Astrocyte (in vitro differentiated cells and primary cell): ENCODE measurements at regions not wholly inside any gene's neighbourhood (a gene's known extent, or its start where the extent isn't known, plus 50 kb on each side); places are given as distances from the start of the nearest gene placed in this dataset.

Experiments
- DNase-seq: peaks from one replicate; pipeline ENCODE4 v3.0.0-alpha.2; 2010; ENCODE audit warnings: low read depth
- FAIRE-seq: peaks from 2 replicates; lab custom pipeline; 2011; peaks lifted over from hg19 to GRCh38; lab: Jason Lieb, UNC
- H2AFZ ChIP-seq: 2 replicates; pipeline ENCODE4 v1.6.0; 2012; ENCODE audit warnings: low read depth, low read length, inconsistent platforms
- H3K27ac ChIP-seq: 2 replicates; pipeline ENCODE4 v1.5.1; 2011; ENCODE audit warnings: low read depth, low read length, inconsistent platforms
- H3K27me3 ChIP-seq: 2 replicates; pipeline ENCODE4 v1.6.0; 2011; ENCODE audit warnings: low read length, inconsistent platforms; ENCODE audit not compliant: insufficient read depth
- H3K36me3 ChIP-seq: 2 replicates; pipeline ENCODE4 v1.5.1; 2011; ENCODE audit warnings: low read length, inconsistent platforms; ENCODE audit not compliant: insufficient read depth
- H3K4me1 ChIP-seq: 2 replicates; pipeline ENCODE4 v1.5.1; 2011; ENCODE audit warnings: low read length, inconsistent platforms; ENCODE audit not compliant: insufficient read depth
- H3K4me2 ChIP-seq: 2 replicates; pipeline ENCODE4 v1.6.0; 2012; ENCODE audit warnings: low read length, inconsistent platforms
- H3K4me3 ChIP-seq: 2 replicates; pipeline ENCODE4 v1.5.1; 2011; ENCODE audit warnings: low read depth, mild to moderate bottlenecking, low read length, inconsistent platforms; ENCODE audit not compliant: insufficient read depth
- H3K79me2 ChIP-seq: 2 replicates; pipeline ENCODE4 v1.6.0; 2012; ENCODE audit warnings: mild to moderate bottlenecking, low read length, inconsistent platforms; ENCODE audit not compliant: insufficient read depth
- H3K9ac ChIP-seq: 2 replicates; pipeline ENCODE4 v1.6.0; 2012; ENCODE audit warnings: mild to moderate bottlenecking, low read length, inconsistent platforms
- H3K9me3 ChIP-seq: 2 replicates; pipeline ENCODE4 v1.5.1; 2012; ENCODE audit warnings: low read depth, mild to moderate bottlenecking, low read length, inconsistent platforms; ENCODE audit not compliant: insufficient read depth
- H4K20me1 ChIP-seq: 2 replicates; pipeline ENCODE4 v1.6.0; 2012; ENCODE audit warnings: low read length, inconsistent platforms; ENCODE audit not compliant: insufficient read depth
- H3K27ac Mint-ChIP-seq: one replicate; pipeline ENCODE4 v1.8.0; 2021; ENCODE audit warnings: mild to moderate bottlenecking, mixed read lengths; ENCODE audit not compliant: unreplicated experiment
- H3K27me3 Mint-ChIP-seq: one replicate; pipeline ENCODE4 v1.8.0; 2021; ENCODE audit warnings: low read depth, mixed read lengths; ENCODE audit not compliant: unreplicated experiment
- H3K36me3 Mint-ChIP-seq: one replicate; pipeline ENCODE4 v1.8.0; 2021; ENCODE audit warnings: low read depth, mixed read lengths; ENCODE audit not compliant: unreplicated experiment
- H3K4me1 Mint-ChIP-seq: one replicate; pipeline ENCODE4 v1.8.0; 2021; ENCODE audit warnings: low read depth, mixed read lengths; ENCODE audit not compliant: unreplicated experiment
- H3K4me3 Mint-ChIP-seq: one replicate; pipeline ENCODE4 v1.8.0; 2021; ENCODE audit warnings: mild to moderate bottlenecking, moderate library complexity, mixed read lengths; ENCODE audit not compliant: unreplicated experiment
- H3K9me3 Mint-ChIP-seq: one replicate; pipeline ENCODE4 v1.8.0; 2021; ENCODE audit warnings: mild to moderate bottlenecking, mixed read lengths; ENCODE audit not compliant: unreplicated experiment
- CTCF ChIP-seq: IDR thresholded peaks from 2 replicates; pipeline ENCODE4 v1.5.1; 2011; ENCODE audit warnings: low read depth, mild to moderate bottlenecking, inconsistent platforms, low read length, moderate library complexity; ENCODE audit not compliant: insufficient read depth
- EZH2 ChIP-seq: IDR thresholded peaks from 2 replicates; pipeline ENCODE4 v1.6.1; 2012; ENCODE audit warnings: mild to moderate bottlenecking, low read length, inconsistent platforms; ENCODE audit not compliant: insufficient read depth

DNA sequence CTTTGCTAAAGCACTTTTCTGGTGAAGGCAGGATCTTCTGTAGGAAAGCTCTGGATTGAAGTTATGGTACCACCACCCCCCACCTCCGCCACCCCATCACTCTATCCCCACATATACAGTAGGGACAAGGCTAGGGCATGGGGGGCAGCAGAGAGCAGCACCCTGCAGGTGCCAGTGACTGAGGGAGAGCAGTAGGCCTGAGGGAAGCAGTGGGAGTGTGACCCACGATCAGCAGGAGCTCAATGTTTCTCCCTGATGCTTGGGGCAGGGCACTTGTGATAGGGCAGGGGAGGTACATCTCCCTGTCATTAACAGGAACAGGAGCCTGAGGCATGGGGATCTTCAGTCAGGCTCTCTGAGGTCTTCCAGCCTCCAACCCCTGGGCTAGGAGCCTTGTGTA lies 121.6 kb downstream of the ZFP36L2 start:
- Histone ChIP-seq H3K27me3 (no peaks in the 10 kb centered on the region), H3K9ac (no peak overlapping the region), H3K4me1 (peaks cover 11% of the 10 kb centered on the region), H4K20me1 (no peaks in the 10 kb centered on the region), H3K4me2 (no peak overlapping the region), H3K79me2 (no peaks in the 10 kb centered on the region), H3K9me3 (no peaks in the 10 kb centered on the region), H2AFZ (no peak overlapping the region), H3K4me3 (no peak overlapping the region), H3K36me3 (no peaks in the 10 kb centered on the region), H3K27ac (no peak overlapping the region)
- no peak for DNase-seq
- no peak overlapping the region for H3K4me3 Mint-ChIP-seq
- H3K36me3 Mint-ChIP-seq: peaks cover 5% of the 10 kb centered on the region
- H3K4me1 Mint-ChIP-seq: peaks cover 23% of the 10 kb centered on the region
- peaks cover 2% of the 10 kb centered on the region for H3K27me3 Mint-ChIP-seq
- FAIRE-seq: no peak
- no peak for TF ChIP-seq EZH2
- TF ChIP-seq CTCF: no peak
- H3K27ac Mint-ChIP-seq: no peak overlapping the region
- peaks cover 16% of the 10 kb centered on the region for H3K9me3 Mint-ChIP-seq

- H3K27me3 ChIP-seq: no peaks in the 10 kb centered on the region
- Mint-ChIP-seq H3K36me3 (peaks cover 5% of the 10 kb centered on the region), H3K9me3 (peaks cover 22% of the 10 kb centered on the region), H3K4me3 (no peak overlapping the region), H3K27ac (no peak overlapping the region), H3K27me3 (peaks cover 2% of the 10 kb centered on the region), H3K4me1 (peaks cover 22% of the 10 kb centered on the region)
- H3K4me1 ChIP-seq: peaks cover 11% of the 10 kb centered on the region
- no peak overlapping the region for H3K9ac ChIP-seq
- no peaks in the 10 kb centered on the region for H3K9me3 ChIP-seq
- H4K20me1 ChIP-seq: no peaks in the 10 kb centered on the region
- DNase-seq (no peak), FAIRE-seq (no peak)
- H3K79me2 ChIP-seq: no peaks in the 10 kb centered on the region
- no peaks in the 10 kb centered on the region for H3K36me3 ChIP-seq
- TF ChIP-seq EZH2 (no peak), CTCF (no peak)
- H2AFZ ChIP-seq: no peak overlapping the region
- no peak overlapping the region for H3K27ac ChIP-seq
- H3K4me3 ChIP-seq: no peak overlapping the region
- no peak overlapping the region for H3K4me2 ChIP-seq
Observed at GRCh38 chr2:43104106-43104505, 122.3 kb downstream of the ZFP36L2 start.

DNA sequence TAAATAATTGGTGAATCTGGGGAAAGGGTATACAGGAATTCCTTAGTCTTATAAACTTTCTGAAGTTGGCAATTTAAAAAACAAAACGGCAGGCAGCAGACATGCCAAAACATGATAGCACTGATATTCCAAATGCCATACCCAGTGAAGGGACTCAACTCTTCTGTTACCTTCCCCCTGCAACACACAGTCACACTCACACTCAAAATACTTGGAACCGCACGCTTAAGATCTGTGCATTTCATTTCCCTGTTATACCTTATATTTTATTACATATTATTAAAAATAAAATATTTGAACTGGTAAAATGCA lies 123.4 kb downstream of the ZFP36L2 start:
- FAIRE-seq (no peak), DNase-seq (no peak)
- no peak for TF ChIP-seq EZH2
- TF ChIP-seq CTCF: no peak
- no peaks in the 10 kb centered on the region for H3K9me3 ChIP-seq
- Mint-ChIP-seq H3K27me3 (peaks cover 2% of the 10 kb centered on the region), H3K36me3 (peaks cover 5% of the 10 kb centered on the region), H3K4me1 (peaks cover 21% of the 10 kb centered on the region), H3K4me3 (no peak overlapping the region), H3K9me3 (peaks cover 22% of the 10 kb centered on the region), H3K27ac (no peak overlapping the region)
- H3K4me1 ChIP-seq: peaks cover 11% of the 10 kb centered on the region
- no peaks in the 10 kb centered on the region for H3K79me2 ChIP-seq
- H3K27ac ChIP-seq: no peak overlapping the region
- H3K4me3 ChIP-seq: no peak overlapping the region
- H3K9ac ChIP-seq: no peak overlapping the region
- no peak overlapping the region for H3K4me2 ChIP-seq
- no peaks in the 10 kb centered on the region for H3K27me3 ChIP-seq
- no peak overlapping the region for H2AFZ ChIP-seq
- no peaks in the 10 kb centered on the region for H3K36me3 ChIP-seq
- no peaks in the 10 kb centered on the region for H4K20me1 ChIP-seq
